IMR-90 (cell line): ENCODE measurements at regions not wholly inside any gene's neighbourhood (a gene's known extent, or its start where the extent isn't known, plus 50 kb on each side); places are given as distances from the start of the nearest gene placed in this dataset.
A peak's percentile ranks its signal among the peaks of the same experiment; 100 is the strongest.

Source experiments
- ATAC-seq: fragments of 200-7000 bp; cut with Tn5 transposase; 2 replicates; pipeline ENCODE4 v1.9.1; 2020; ENCODE audit warnings: low read depth, mild to moderate bottlenecking, moderate library complexity
- BruUV-seq: library from RNA; stranded (reverse); fragments of 400-500 nt; replicated peaks from 2 replicates; lab custom pipeline; 2021; lab: Mats Ljungman, UMichigan
- CTCF ChIA-PET: fragments of 300-600 bp; formaldehyde crosslinking; extraction: SDS; loops from one replicate; lab custom pipeline; 2021; ENCODE audit warnings: antibody characterized with exemption; lab: Yijun Ruan, JAX
- POLR2A ChIA-PET: fragments of 300-600 bp; sonication (Branson Sonifier 250); formaldehyde crosslinking; loops from one replicate; lab custom pipeline; 2022; ENCODE audit warnings: antibody characterized with exemption; ENCODE audit not compliant: unreplicated experiment; lab: Charles Lee
- DNase-seq: peaks from one replicate; pipeline ENCODE4 v3.0.0; 2013
- H2AFZ ChIP-seq: replicated peaks from 2 replicates; pipeline ENCODE3; 2013; ENCODE audit warnings: low read length, mild to moderate bottlenecking; ENCODE audit not compliant: poor library complexity
- H2AK5ac ChIP-seq: 2 replicates; pipeline ENCODE4 v1.6.1; 2013; ENCODE audit warnings: low read depth, low read length, inconsistent platforms
- H2AK9ac ChIP-seq: replicated peaks from 2 replicates; pipeline ENCODE3; 2013; ENCODE audit warnings: mild to moderate bottlenecking, low read depth, low read length, moderate library complexity; ENCODE audit not compliant: poor library complexity
- H2BK120ac ChIP-seq: 2 replicates; pipeline ENCODE4 v1.6.1; 2013; ENCODE audit warnings: low read depth, low read length, inconsistent platforms
- H2BK15ac ChIP-seq: 3 replicates; pipeline ENCODE4 v1.6.1; 2013; ENCODE audit warnings: low read depth, low read length, inconsistent platforms
- H2BK20ac ChIP-seq: 2 replicates; pipeline ENCODE4 v1.6.1; 2013; ENCODE audit warnings: low read depth, mild to moderate bottlenecking, inconsistent platforms, low read length, moderate library complexity
- H2BK5ac ChIP-seq: 2 replicates; pipeline ENCODE4 v1.6.1; 2013; ENCODE audit warnings: mild to moderate bottlenecking, low read depth, low read length, inconsistent platforms; ENCODE audit not compliant: poor library complexity, severe bottlenecking
- H3K14ac ChIP-seq: replicated peaks from 2 replicates; pipeline ENCODE4 v1.6.1; 2013; ENCODE audit warnings: low read depth, low read length, inconsistent platforms
- H3K18ac ChIP-seq: 2 replicates; pipeline ENCODE4 v1.6.1; 2013; ENCODE audit warnings: low read depth, low read length, control low read depth
- H3K23ac ChIP-seq: 2 replicates; pipeline ENCODE4 v1.6.1; 2013; ENCODE audit warnings: low read depth, low read length, inconsistent platforms
- H3K27ac ChIP-seq: 2 replicates; pipeline ENCODE4 v1.5.1; 2013; ENCODE audit warnings: mild to moderate bottlenecking, control low read depth, low read length; ENCODE audit not compliant: insufficient read depth
- H3K27me3 ChIP-seq: 2 replicates; pipeline ENCODE4 v1.6.1; 2013; ENCODE audit warnings: low read length; ENCODE audit not compliant: control insufficient read depth, insufficient read depth
- H3K36me3 ChIP-seq: 2 replicates; pipeline ENCODE4 v1.6.1; 2013; ENCODE audit warnings: low read length, mixed read lengths; ENCODE audit not compliant: control insufficient read depth, insufficient read depth
- H3K4ac ChIP-seq: 2 replicates; pipeline ENCODE4 v1.6.1; 2013; ENCODE audit warnings: low read depth, low read length, inconsistent platforms
- H3K4me1 ChIP-seq: 2 replicates; pipeline ENCODE4 v1.6.1; 2013; ENCODE audit warnings: low read length, mixed read lengths; ENCODE audit not compliant: control insufficient read depth, insufficient read depth
- H3K4me2 ChIP-seq: 2 replicates; pipeline ENCODE4 v1.6.1; 2013; ENCODE audit warnings: low read depth, mild to moderate bottlenecking, control low read depth, low read length, moderate library complexity
- H3K4me3 ChIP-seq: 2 replicates; pipeline ENCODE4 v1.5.1; 2013; ENCODE audit warnings: low read depth, mild to moderate bottlenecking, control low read depth, low read length, moderate library complexity; ENCODE audit not compliant: insufficient read depth
- H3K56ac ChIP-seq: 2 replicates; pipeline ENCODE4 v1.6.1; 2013; ENCODE audit warnings: low read length, inconsistent platforms; ENCODE audit not compliant: insufficient read depth; ENCODE audit errors: extremely low read depth
- H3K79me1 ChIP-seq, 2 experiments: 2 replicates each; pipeline ENCODE4 v1.6.1; 2013; ENCODE audit warnings: low read length in 2 of 2, inconsistent platforms in 1 of 2, low read depth in 1 of 2
- H3K9ac ChIP-seq: 2 replicates; pipeline ENCODE4 v1.6.1; 2013; ENCODE audit warnings: low read depth, low read length, control low read depth
- H3K9me1 ChIP-seq: 2 replicates; pipeline ENCODE4 v1.6.1; 2013; ENCODE audit warnings: low read length, inconsistent platforms; ENCODE audit not compliant: insufficient read depth
- H3K9me3 ChIP-seq: 2 replicates; pipeline ENCODE4 v1.6.1; 2013; ENCODE audit warnings: low read length; ENCODE audit not compliant: control insufficient read depth, insufficient read depth
- H4K20me1 ChIP-seq: 2 replicates; pipeline ENCODE4 v1.6.1; 2013; ENCODE audit warnings: low read length, inconsistent platforms; ENCODE audit not compliant: insufficient read depth
- H4K5ac ChIP-seq: 2 replicates; pipeline ENCODE4 v1.6.1; 2013; ENCODE audit warnings: mild to moderate bottlenecking, low read depth, low read length, control low read depth
- H4K8ac ChIP-seq, 2 experiments: 2 replicates each; pipeline ENCODE4 v1.6.1; 2013; ENCODE audit warnings: low read depth in 2 of 2, low read length in 2 of 2, control low read depth in 1 of 2, inconsistent platforms in 1 of 2
- H4K91ac ChIP-seq: 2 replicates; pipeline ENCODE4 v1.6.1; 2013; ENCODE audit warnings: low read depth, low read length, inconsistent platforms; ENCODE audit not compliant: insufficient read depth
- BHLHE40 ChIP-seq: fragments of 150-350 bp; IDR thresholded peaks from 2 replicates; pipeline ENCODE4 v1.6.1; 2016; ENCODE audit warnings: mild to moderate bottlenecking, low read depth, low read length
- ELK1 ChIP-seq: fragments of 150-350 bp; IDR thresholded peaks from 2 replicates; pipeline ENCODE4 v1.6.1; 2016; ENCODE audit warnings: low read depth, mild to moderate bottlenecking, low read length, moderate library complexity, borderline replicate concordance
- FOS ChIP-seq: fragments of 150-350 bp; IDR thresholded peaks from 2 replicates; pipeline ENCODE4 v1.6.1; 2016; ENCODE audit warnings: low read depth, low read length
- MAFK ChIP-seq: IDR thresholded peaks from 2 replicates; pipeline ENCODE4 v1.6.1; 2012; ENCODE audit warnings: low read depth, low read length, improper control_type of control experiment
- NFE2L2 ChIP-seq: fragments of 150-350 bp; IDR thresholded peaks from 2 replicates; pipeline ENCODE4 v1.6.1; 2016; ENCODE audit warnings: low read depth, mild to moderate bottlenecking, low read length
- POLR2A ChIP-seq: IDR thresholded peaks from 2 replicates; pipeline ENCODE4 v1.6.1; 2012; ENCODE audit warnings: mild to moderate bottlenecking, low read depth, low read length
- RAD21 ChIP-seq: IDR thresholded peaks from 2 replicates; pipeline ENCODE4 v1.6.1; 2012; ENCODE audit warnings: low read length, improper control_type of control experiment
- RFX5 ChIP-seq: IDR thresholded peaks from 2 replicates; pipeline ENCODE4 v1.8.0; 2012; ENCODE audit warnings: low read depth, mild to moderate bottlenecking, low read length, moderate library complexity
- SMC3 ChIP-seq: fragments of 150-350 bp; IDR thresholded peaks from 2 replicates; pipeline ENCODE4 v1.6.1; 2016; ENCODE audit warnings: low read depth, mild to moderate bottlenecking, antibody characterized with exemption, low read length, moderate library complexity
- USF2 ChIP-seq: fragments of 150-350 bp; IDR thresholded peaks from 2 replicates; pipeline ENCODE4 v1.6.1; 2017; ENCODE audit warnings: mild to moderate bottlenecking, antibody characterized with exemption, low read length, low read depth
- WGBS, 2 experiments: methylation state at CpG; one replicate each; pipeline versions ENCODE4 v1.1.5 to v1.1.7; 2013; ENCODE audit warnings: missing lambda C conversion rate in 2 of 2; ENCODE audit not compliant: insufficient read length in 1 of 2; ENCODE audit errors: extremely low coverage in 2 of 2; 5-methylcytosine and 5-hydroxymethylcytosine counted together
- dilution Hi-C: fragments of 300-500 bp; cut with HindIII; formaldehyde crosslinking; loops from one replicate; pipeline ENCODE4 v1.14.3; 2018; ENCODE audit warnings: low sequenced_read_pairs; ENCODE audit not compliant: unreplicated experiment
- in situ Hi-C: fragments of 300-500 bp; cut with MboI; formaldehyde crosslinking; loops from 3 replicates; pipeline ENCODE4 v1.14.3; 2019; ENCODE audit warnings: low sequenced_read_pairs, inconsistent platforms, mixed read lengths
- intact Hi-C: fragments of 100-400 bp; cut with micrococcal nuclease; formaldehyde crosslinking; loops from 2 replicates; pipeline ENCODE4 v1.10.0; 2022

GRCh38 chr6:113694278-113695077 lies 162.7 kb upstream of the MARCKS start:
- no peak overlapping the region for H3K4ac ChIP-seq
- no peaks in the 10 kb centered on the region for H3K36me3 ChIP-seq
- intact Hi-C loops (loop anchor here (10.0 kb wide), 1 partner anchor 130 kb away; no protein-coding TSS in a partner anchor), dilution Hi-C loops (no loop called here), in situ Hi-C loops (no loop called here)
- TF ChIP-seq POLR2A, result no peak
- no peak for TF ChIP-seq SMC3
- TF ChIP-seq RAD21, result no peak
- TF ChIP-seq RFX5, result no peak
- TF ChIP-seq MAFK, result peak; percentile 70
- TF ChIP-seq USF2, result no peak
- no peak for TF ChIP-seq ELK1
- TF ChIP-seq FOS, result 0 out of 2 replicates have a peak, but pooled peaks have one; percentile 16
- TF ChIP-seq BHLHE40, result no peak
- TF ChIP-seq NFE2L2, result no peak
- H3K4me1 ChIP-seq, result peaks cover 8% of the 10 kb centered on the region
- peak overlapping the region in 1 of 2 experiments; percentile 31; a peak in 2 of 4 replicates for H4K8ac ChIP-seq
- H2AK5ac ChIP-seq, result 0 out of 2 replicates have a peak overlapping the region, but pooled peaks have one; percentile 14
- POLR2A ChIA-PET, result interaction anchor here (0.6 kb wide), 1 partner anchor 156 kb away, joined by 4 read pairs; no protein-coding TSS in a partner anchor
- H4K20me1 ChIP-seq, result peaks cover 4% of the 10 kb centered on the region; the same call in 1 of the 2 replicates
- H3K9me1 ChIP-seq, result peaks cover 3% of the 10 kb centered on the region; the same call in 1 of the 2 replicates
- H3K27me3 ChIP-seq, result peaks cover 19% of the 10 kb centered on the region; the same call in 1 of the 2 replicates
- H3K14ac ChIP-seq, result no peak overlapping the region
- H2AFZ ChIP-seq, result no peak overlapping the region
- H3K18ac ChIP-seq, result peak overlapping the region; percentile 67; the same call in 1 of the 2 replicates
- no peak overlapping the region for H3K4me2 ChIP-seq
- H4K5ac ChIP-seq, result no peak overlapping the region
- no peak overlapping the region for H3K56ac ChIP-seq
- no peaks in the 10 kb centered on the region for H3K9me3 ChIP-seq
- no peak for ATAC-seq
- WGBS, 2 experiments, result no CpG with 5 or more reads among the region's 2 CpGs
- H3K9ac ChIP-seq, result no peak overlapping the region
- H2BK15ac ChIP-seq, result peak overlapping the region; percentile 40; the same call in 1 of the 3 replicates
- H3K23ac ChIP-seq, result no peak overlapping the region
- DNase-seq, result peak; percentile 59
- peak overlapping the region; percentile 35; the same call in 1 of the 2 replicates for H2BK20ac ChIP-seq
- no TSS peak for BruUV-seq
- H2BK5ac ChIP-seq, result no peak overlapping the region
- no peak overlapping the region for H2AK9ac ChIP-seq
- H2BK120ac ChIP-seq, result peak overlapping the region; percentile 33; the same call in 1 of the 2 replicates
- H3K4me3 ChIP-seq, result no peak overlapping the region
- no peaks in the 10 kb centered on the region for H3K79me1 ChIP-seq
- H4K91ac ChIP-seq, result peak overlapping the region; percentile 53
- CTCF ChIA-PET, result interaction anchor here (0.6 kb wide), 1 partner anchor 261 kb away, joined by 3 read pairs; no protein-coding TSS in a partner anchor
- no peak overlapping the region for H3K27ac ChIP-seq
